OCI-LY1 (cell line): ENCODE measurements at regions not wholly inside any gene's neighbourhood (a gene's known extent, or its start where the extent isn't known, plus 50 kb on each side); places are given as distances from the start of the nearest gene placed in this dataset.
"Not testable (repeated sequence)": the region's sequence is repeated elsewhere in the genome, so short reads cannot be mapped to it uniquely, and the experiment has no call there.

Experiments used
- H2AFZ ChIP-seq: fragments of 200-600 bp; sonication (generic), shearing (Covaris generic); 2 replicates; pipeline ENCODE4 v1.6.0; 2014; ENCODE audit warnings: antibody characterized with exemption, mild to moderate bottlenecking, low read length
- H3F3A ChIP-seq: fragments of 200-600 bp; sonication (generic), shearing (Covaris generic); 2 replicates; pipeline ENCODE4 v1.6.0; 2014; ENCODE audit warnings: mild to moderate bottlenecking, antibody characterized with exemption, low read length, moderate library complexity; ENCODE audit not compliant: insufficient read depth
- H3K27ac ChIP-seq: fragments of 200-600 bp; sonication (generic); 2 replicates; pipeline ENCODE4 v1.5.1; 2014; ENCODE audit warnings: low read length, mixed run types, mild to moderate bottlenecking, low read depth; ENCODE audit not compliant: poor library complexity, severe bottlenecking
- H3K27me3 ChIP-seq: fragments of 200-600 bp; sonication (generic); 2 replicates; pipeline ENCODE4 v1.6.0; 2014; ENCODE audit warnings: antibody characterized with exemption, mild to moderate bottlenecking, low read length, moderate library complexity; ENCODE audit not compliant: insufficient read depth
- H3K36me3 ChIP-seq: fragments of 200-600 bp; sonication (generic); 2 replicates; pipeline ENCODE4 v1.6.1; 2014; ENCODE audit warnings: mild to moderate bottlenecking, antibody characterized with exemption, low read length, moderate library complexity, mixed read lengths; ENCODE audit not compliant: insufficient read depth
- H3K4me1 ChIP-seq: fragments of 200-600 bp; sonication (generic); 2 replicates; pipeline ENCODE4 v1.5.1; 2014; ENCODE audit warnings: mild to moderate bottlenecking, low read length, moderate library complexity; ENCODE audit not compliant: insufficient read depth, severe bottlenecking
- H3K4me2 ChIP-seq: fragments of 200-600 bp; sonication (generic), shearing (Covaris generic); 2 replicates; pipeline ENCODE4 v1.6.1; 2014; ENCODE audit warnings: low read length
- H3K4me3 ChIP-seq: fragments of 200-600 bp; sonication (generic); 2 replicates; pipeline ENCODE4 v1.5.1; 2014; ENCODE audit warnings: low read length, low read depth, mild to moderate bottlenecking, mixed read lengths; ENCODE audit not compliant: poor library complexity, severe bottlenecking
- H3K79me2 ChIP-seq: fragments of 200-600 bp; shearing (Covaris generic); 2 replicates; pipeline ENCODE4 v1.6.1; 2016; ENCODE audit warnings: mixed run types, low read length, mixed read lengths; ENCODE audit not compliant: insufficient read depth
- H3K9ac ChIP-seq: fragments of 200-600 bp; sonication (generic), shearing (Covaris generic); 2 replicates; pipeline ENCODE4 v1.6.1; 2014; ENCODE audit warnings: mild to moderate bottlenecking, low read length, mixed read lengths
- H3K9me2 ChIP-seq: fragments of 200-600 bp; sonication (generic), shearing (Covaris generic); 2 replicates; pipeline ENCODE4 v1.6.1; 2014; ENCODE audit warnings: low read depth, mild to moderate bottlenecking, low read length, mixed read lengths
- H3K9me3 ChIP-seq: fragments of 200-600 bp; shearing (Covaris generic); 2 replicates; pipeline ENCODE4 v1.6.1; 2014; ENCODE audit warnings: low read length, mixed read lengths
- H4K20me1 ChIP-seq: fragments of 200-600 bp; sonication (generic), shearing (Covaris generic); 2 replicates; pipeline ENCODE4 v1.6.0; 2016; ENCODE audit warnings: mild to moderate bottlenecking, low read length; ENCODE audit not compliant: insufficient read depth
- EZH2 ChIP-seq: fragments of 200-600 bp; sonication (generic), shearing (Covaris generic); IDR thresholded peaks from 2 replicates; pipeline ENCODE4 v1.8.0; 2017; ENCODE audit warnings: borderline replicate concordance, mixed run types, mild to moderate bottlenecking, antibody characterized with exemption, low read length, moderate library complexity, mixed read lengths
- TF ChIP-seq, protein P1 (sequence below): fragments of 200-600 bp; sonication (generic), shearing (Covaris generic); IDR thresholded peaks from 2 replicates; pipeline ENCODE4 v1.5.1; 2017; ENCODE audit warnings: mild to moderate bottlenecking, antibody characterized with exemption, low read length, moderate library complexity, mixed read lengths

- H4K20me1 ChIP-seq = no peaks in the 10 kb centered on the region
- H3K4me3 ChIP-seq = no peak overlapping the region
- no peaks in the 10 kb centered on the region for H3K79me2 ChIP-seq
- H3K27me3 ChIP-seq = no peaks in the 10 kb centered on the region
- no peaks in the 10 kb centered on the region for H3K36me3 ChIP-seq
- H3K9me3 ChIP-seq = no peaks in the 10 kb centered on the region
- no peak for TF ChIP-seq EZH2
- TF ChIP-seq, protein P1, sequence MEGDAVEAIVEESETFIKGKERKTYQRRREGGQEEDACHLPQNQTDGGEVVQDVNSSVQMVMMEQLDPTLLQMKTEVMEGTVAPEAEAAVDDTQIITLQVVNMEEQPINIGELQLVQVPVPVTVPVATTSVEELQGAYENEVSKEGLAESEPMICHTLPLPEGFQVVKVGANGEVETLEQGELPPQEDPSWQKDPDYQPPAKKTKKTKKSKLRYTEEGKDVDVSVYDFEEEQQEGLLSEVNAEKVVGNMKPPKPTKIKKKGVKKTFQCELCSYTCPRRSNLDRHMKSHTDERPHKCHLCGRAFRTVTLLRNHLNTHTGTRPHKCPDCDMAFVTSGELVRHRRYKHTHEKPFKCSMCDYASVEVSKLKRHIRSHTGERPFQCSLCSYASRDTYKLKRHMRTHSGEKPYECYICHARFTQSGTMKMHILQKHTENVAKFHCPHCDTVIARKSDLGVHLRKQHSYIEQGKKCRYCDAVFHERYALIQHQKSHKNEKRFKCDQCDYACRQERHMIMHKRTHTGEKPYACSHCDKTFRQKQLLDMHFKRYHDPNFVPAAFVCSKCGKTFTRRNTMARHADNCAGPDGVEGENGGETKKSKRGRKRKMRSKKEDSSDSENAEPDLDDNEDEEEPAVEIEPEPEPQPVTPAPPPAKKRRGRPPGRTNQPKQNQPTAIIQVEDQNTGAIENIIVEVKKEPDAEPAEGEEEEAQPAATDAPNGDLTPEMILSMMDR = no peak
- no peaks in the 10 kb centered on the region for H3K9me2 ChIP-seq
- no peak overlapping the region for H2AFZ ChIP-seq
- no peak overlapping the region for H3K4me2 ChIP-seq
- no peaks in the 10 kb centered on the region for H3K4me1 ChIP-seq
- H3F3A ChIP-seq = no peaks in the 10 kb centered on the region
- H3K27ac ChIP-seq = no peak overlapping the region
- no peak overlapping the region for H3K9ac ChIP-seq
Measured at GRCh38 chr11:33438301-33438700, 181.1 kb downstream of the HIPK3 start.

- H3K27ac ChIP-seq = no peak overlapping the region
- no peak overlapping the region for H2AFZ ChIP-seq
- H3K4me2 ChIP-seq = no peak overlapping the region
- no peak for TF ChIP-seq EZH2
- H3K4me3 ChIP-seq = no peak overlapping the region
- H3F3A ChIP-seq = no peaks in the 10 kb centered on the region
- H3K9ac ChIP-seq = no peak overlapping the region
- no peaks in the 10 kb centered on the region for H4K20me1 ChIP-seq
- no peaks in the 10 kb centered on the region for H3K9me2 ChIP-seq
- H3K79me2 ChIP-seq = no peaks in the 10 kb centered on the region
- no peaks in the 10 kb centered on the region for H3K4me1 ChIP-seq
- no peaks in the 10 kb centered on the region for H3K27me3 ChIP-seq
- no peaks in the 10 kb centered on the region for H3K36me3 ChIP-seq
- H3K9me3 ChIP-seq = no peaks in the 10 kb centered on the region
Measured at GRCh38 chr11:33437529-33437928, 180.3 kb downstream of the HIPK3 start.

DNA sequence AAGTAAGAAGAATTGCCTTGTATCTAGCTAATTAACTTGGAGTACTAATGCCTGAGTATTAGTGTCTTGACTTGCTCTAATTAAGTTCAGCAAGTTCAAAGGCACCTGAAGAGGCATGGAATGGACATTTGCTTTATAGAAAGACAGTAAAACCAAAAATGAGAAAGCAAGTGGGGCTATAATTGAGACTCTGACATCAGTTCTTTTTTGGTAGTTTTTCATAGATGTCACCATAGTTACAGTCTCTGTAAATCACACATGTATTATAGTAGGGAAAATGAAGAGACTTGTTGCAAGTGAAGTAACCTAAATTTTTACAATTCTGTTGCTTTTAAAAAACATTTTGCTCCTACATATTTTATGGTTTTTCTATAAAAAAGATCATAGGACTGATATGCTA lies 178.0 kb downstream of the HIPK3 start:
- Histone ChIP-seq H3K36me3 (no peaks in the 10 kb centered on the region), H3K4me2 (no peak overlapping the region), H2AFZ (no peak overlapping the region), H3K4me1 (no peaks in the 10 kb centered on the region), H3K9me3 (no peaks in the 10 kb centered on the region), H3K9ac (no peak overlapping the region), H3K79me2 (no peaks in the 10 kb centered on the region), H3F3A (no peaks in the 10 kb centered on the region), H3K4me3 (no peak overlapping the region), H4K20me1 (no peaks in the 10 kb centered on the region), H3K9me2 (no peaks in the 10 kb centered on the region), H3K27me3 (no peaks in the 10 kb centered on the region), H3K27ac (no peak overlapping the region)
- TF ChIP-seq, protein P1 = no peak
- no peak for TF ChIP-seq EZH2

DNA sequence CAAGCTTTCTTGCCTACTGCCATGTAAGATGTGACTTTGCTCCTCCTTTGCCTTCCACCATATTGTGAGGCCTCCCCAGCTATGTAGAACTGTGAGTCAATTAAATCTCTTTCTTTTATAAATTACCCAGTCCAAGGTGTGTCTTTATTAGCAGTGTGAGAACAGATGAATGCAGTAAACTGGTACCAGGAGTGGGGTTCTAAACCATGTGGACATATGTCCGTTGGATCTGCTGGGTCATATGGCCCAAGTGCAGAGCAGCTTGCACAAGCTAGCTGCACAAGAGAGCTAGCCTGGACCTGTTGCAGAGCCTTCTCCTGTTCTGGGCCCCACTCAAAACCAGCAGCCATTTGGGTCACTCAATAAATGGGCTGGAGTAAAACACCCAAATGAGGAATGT lies 177.1 kb downstream of the HIPK3 start:
- no peak for TF ChIP-seq EZH2
- TF ChIP-seq, protein P1 = no peak
- H3K27ac ChIP-seq = no peak overlapping the region
- no peaks in the 10 kb centered on the region for H3K36me3 ChIP-seq
- no peaks in the 10 kb centered on the region for H3K4me1 ChIP-seq
- no peak overlapping the region for H3K4me2 ChIP-seq
- H3K9ac ChIP-seq = no peak overlapping the region
- no peak overlapping the region for H3K4me3 ChIP-seq
- no peaks in the 10 kb centered on the region for H3K79me2 ChIP-seq
- H2AFZ ChIP-seq = no peak overlapping the region
- no peaks in the 10 kb centered on the region for H4K20me1 ChIP-seq
- no peaks in the 10 kb centered on the region for H3K9me3 ChIP-seq
- H3F3A ChIP-seq = no peaks in the 10 kb centered on the region
- no peaks in the 10 kb centered on the region for H3K9me2 ChIP-seq
- no peaks in the 10 kb centered on the region for H3K27me3 ChIP-seq

GRCh38 chr11:33428435-33428834 lies 171.3 kb downstream of the HIPK3 start:
- not testable (repeated sequence) for H3K79me2 ChIP-seq, H3K4me2 ChIP-seq, H4K20me1 ChIP-seq, H3K27me3 ChIP-seq, H3K4me3 ChIP-seq, H3K9ac ChIP-seq, H3K27ac ChIP-seq, H3K4me1 ChIP-seq, H2AFZ ChIP-seq, H3K36me3 ChIP-seq, H3F3A ChIP-seq, H3K9me2 ChIP-seq, H3K9me3 ChIP-seq
